ENCODE measurements at regions not wholly inside any gene's neighbourhood (a gene's known extent, or its start where the extent isn't known, plus 50 kb on each side); places are given as distances from the start of the nearest gene placed in this dataset.
"Not testable (repeated sequence)": the region's sequence is repeated elsewhere in the genome, so short reads cannot be mapped to it uniquely, and the experiment has no call there.

GRCh38 chr5:77898385-77898784 lies 122.2 kb upstream of the TBCA start:
- H3K9me3 ChIP-seq (ENCODE audit: low read length), result no peaks in the 10 kb centered on the region
- intact Hi-C loops (cut with micrococcal nuclease; ENCODE audit: unreplicated experiment), result no loop called here
- no peak overlapping the region for H3K4me2 ChIP-seq (ENCODE audit: low read length)
- H3K79me2 ChIP-seq (ENCODE audit: insufficient read depth, low read depth, low read length), result no peaks in the 10 kb centered on the region
- H3K9me2 ChIP-seq (ENCODE audit: insufficient read depth, low read length), result no peaks in the 10 kb centered on the region
- H3K27ac ChIP-seq (ENCODE audit: low read depth, low read length, poor library complexity, severe bottlenecking), result no peak overlapping the region
- H4K20me1 ChIP-seq (ENCODE audit: insufficient read depth, low read length), result no peaks in the 10 kb centered on the region
- ChIA-PET CTCF (ENCODE audit: unreplicated experiment) (no interaction called here), POLR2A (no interaction called here)
- H3K4me1 ChIP-seq (ENCODE audit: insufficient read depth, low read length, poor library complexity, severe bottlenecking), result no peaks in the 10 kb centered on the region
- no TSS peak for BruUV-seq (replicated peaks)
- H2AFZ ChIP-seq (ENCODE audit: low read length), result no peak overlapping the region
- TF ChIP-seq CTCF (conservative IDR thresholded peaks at IDR 0.05; ENCODE audit: low read length), result no peak
- no peak for TF ChIP-seq EZH2phosphoT487 (IDR thresholded peaks at IDR 0.05; ENCODE audit: borderline replicate concordance, low read depth, low read length)
- DNase-seq (ENCODE audit: low spot score), result no peak
- no peaks in the 10 kb centered on the region for H3K36me3 ChIP-seq (ENCODE audit: insufficient read depth, low read length)
- H3K4me3 ChIP-seq (ENCODE audit: low read depth, low read length, poor library complexity, severe bottlenecking), result no peak overlapping the region

GRCh38 chr5:77896338-77896737 lies 120.2 kb upstream of the TBCA start:
- H3K4me1 ChIP-seq (ENCODE audit: insufficient read depth, low read length, poor library complexity, severe bottlenecking), result no peaks in the 10 kb centered on the region
- TF ChIP-seq CTCF (conservative IDR thresholded peaks at IDR 0.05; ENCODE audit: low read length), result no peak
- TF ChIP-seq EZH2phosphoT487 (IDR thresholded peaks at IDR 0.05; ENCODE audit: borderline replicate concordance, low read depth, low read length), result no peak
- H3K27ac ChIP-seq (ENCODE audit: low read depth, low read length, poor library complexity, severe bottlenecking), result no peak overlapping the region
- no TSS peak for BruUV-seq (replicated peaks)
- H3K36me3 ChIP-seq (ENCODE audit: insufficient read depth, low read length), result no peaks in the 10 kb centered on the region
- intact Hi-C loops (cut with micrococcal nuclease; ENCODE audit: unreplicated experiment), result no loop called here
- H3K9me2 ChIP-seq (ENCODE audit: insufficient read depth, low read length), result no peaks in the 10 kb centered on the region
- no peaks in the 10 kb centered on the region for H4K20me1 ChIP-seq (ENCODE audit: insufficient read depth, low read length)
- no peaks in the 10 kb centered on the region for H3K9me3 ChIP-seq (ENCODE audit: low read length)
- no peaks in the 10 kb centered on the region for H3K79me2 ChIP-seq (ENCODE audit: insufficient read depth, low read depth, low read length)
- CTCF ChIA-PET (ENCODE audit: unreplicated experiment), result no interaction called here
- H2AFZ ChIP-seq (ENCODE audit: low read length), result no peak overlapping the region
- H3K4me2 ChIP-seq (ENCODE audit: low read length), result no peak overlapping the region
- DNase-seq (ENCODE audit: low spot score), result no peak
- POLR2A ChIA-PET, result no interaction called here
- no peak overlapping the region for H3K4me3 ChIP-seq (ENCODE audit: low read depth, low read length, poor library complexity, severe bottlenecking)

- H3K4me3 ChIP-seq (ENCODE audit: low read depth, low read length, poor library complexity, severe bottlenecking); BruUV-seq (replicated peaks); H3K79me2 ChIP-seq (ENCODE audit: insufficient read depth, low read depth, low read length); H3K36me3 ChIP-seq (ENCODE audit: insufficient read depth, low read length); CTCF ChIA-PET (ENCODE audit: unreplicated experiment); POLR2A ChIA-PET; H3K27ac ChIP-seq (ENCODE audit: low read depth, low read length, poor library complexity, severe bottlenecking); H3K9me2 ChIP-seq (ENCODE audit: insufficient read depth, low read length); intact Hi-C loops (cut with micrococcal nuclease; ENCODE audit: unreplicated experiment); H2AFZ ChIP-seq (ENCODE audit: low read length); H3K9me3 ChIP-seq (ENCODE audit: low read length); DNase-seq (ENCODE audit: low spot score); H4K20me1 ChIP-seq (ENCODE audit: insufficient read depth, low read length); H3K4me2 ChIP-seq (ENCODE audit: low read length); H3K4me1 ChIP-seq (ENCODE audit: insufficient read depth, low read length, poor library complexity, severe bottlenecking): not testable (repeated sequence)
These were observed 118.0 kb upstream of the TBCA start for GRCh38 chr5:77894103-77894502.

Measured in OCI-LY7 (cell line).